ENCODE measurements at regions not wholly inside any gene's neighbourhood (a gene's known extent, or its start where the extent isn't known, plus 50 kb on each side); places are given as distances from the start of the nearest gene placed in this dataset.

DNA sequence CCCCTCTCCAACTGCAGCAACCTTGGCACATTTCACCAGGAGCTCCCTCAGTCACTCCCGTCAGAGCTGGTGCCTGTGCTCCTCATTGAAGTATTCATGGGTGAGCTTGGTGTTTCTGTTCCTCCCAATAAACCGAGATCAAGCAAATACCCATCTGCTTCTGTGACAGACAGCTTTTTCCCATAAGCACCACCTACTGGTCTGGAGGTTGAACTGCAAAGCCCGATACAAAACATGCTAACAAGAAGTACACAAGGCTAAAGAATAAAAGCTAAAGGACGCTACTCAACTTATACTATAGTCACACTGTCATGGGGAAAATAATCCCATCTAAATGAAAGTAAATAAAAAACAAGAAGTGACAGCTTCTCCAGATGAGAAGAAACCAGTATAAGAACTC is 111.9 kb upstream of the C21orf91 start:
- no peak for TF ChIP-seq POLR2A (IDR thresholded peaks at IDR 0.05)
- TF ChIP-seq, protein P1, sequence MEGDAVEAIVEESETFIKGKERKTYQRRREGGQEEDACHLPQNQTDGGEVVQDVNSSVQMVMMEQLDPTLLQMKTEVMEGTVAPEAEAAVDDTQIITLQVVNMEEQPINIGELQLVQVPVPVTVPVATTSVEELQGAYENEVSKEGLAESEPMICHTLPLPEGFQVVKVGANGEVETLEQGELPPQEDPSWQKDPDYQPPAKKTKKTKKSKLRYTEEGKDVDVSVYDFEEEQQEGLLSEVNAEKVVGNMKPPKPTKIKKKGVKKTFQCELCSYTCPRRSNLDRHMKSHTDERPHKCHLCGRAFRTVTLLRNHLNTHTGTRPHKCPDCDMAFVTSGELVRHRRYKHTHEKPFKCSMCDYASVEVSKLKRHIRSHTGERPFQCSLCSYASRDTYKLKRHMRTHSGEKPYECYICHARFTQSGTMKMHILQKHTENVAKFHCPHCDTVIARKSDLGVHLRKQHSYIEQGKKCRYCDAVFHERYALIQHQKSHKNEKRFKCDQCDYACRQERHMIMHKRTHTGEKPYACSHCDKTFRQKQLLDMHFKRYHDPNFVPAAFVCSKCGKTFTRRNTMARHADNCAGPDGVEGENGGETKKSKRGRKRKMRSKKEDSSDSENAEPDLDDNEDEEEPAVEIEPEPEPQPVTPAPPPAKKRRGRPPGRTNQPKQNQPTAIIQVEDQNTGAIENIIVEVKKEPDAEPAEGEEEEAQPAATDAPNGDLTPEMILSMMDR (IDR thresholded peaks at IDR 0.05), result no peak
